Stimulated activated CD4-positive, alpha-beta T cell treated with anti-CD3 and anti-CD28 coated beads, TNF-alpha, amount 100 ng/mL, for 1 hour (primary cell): ENCODE measurements at regions not wholly inside any gene's neighbourhood (a gene's known extent, or its start where the extent isn't known, plus 50 kb on each side); places are given as distances from the start of the nearest gene placed in this dataset.

Experiments
- DNase-seq, 3 donors: peaks; one replicate each; pipeline ENCODE4 v3.0.0-alpha.2; 2020; ENCODE audit warnings: low read depth in 3 of 3, low spot score in 1 of 3

GRCh38 chr6:6886171-6886885 lies 221.4 kb upstream of the RREB1 start:
- no peak for DNase-seq

GRCh38 chr6:6886886-6887285 lies 220.9 kb upstream of the RREB1 start:
- DNase-seq: no peak

DNA sequence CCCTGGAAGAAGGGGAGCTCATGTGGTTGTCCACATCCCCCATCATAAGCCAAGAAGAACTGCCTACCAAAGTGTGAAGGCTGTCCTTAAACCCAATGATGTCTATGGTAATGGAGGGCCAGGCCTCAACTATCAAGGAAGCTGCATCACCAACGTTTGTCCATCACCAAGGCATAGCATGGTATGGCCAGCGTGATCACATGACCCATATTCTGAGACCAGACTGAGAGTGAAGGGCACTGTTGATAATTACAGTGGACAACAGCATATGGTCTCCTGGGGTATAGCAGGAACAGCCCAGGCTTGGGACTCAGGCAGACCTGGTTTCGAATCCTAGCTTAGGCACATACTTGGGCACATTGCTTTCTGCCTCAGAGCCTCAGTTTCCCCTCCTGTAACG lies 218.2 kb upstream of the RREB1 start:
- no peak for DNase-seq

DNA sequence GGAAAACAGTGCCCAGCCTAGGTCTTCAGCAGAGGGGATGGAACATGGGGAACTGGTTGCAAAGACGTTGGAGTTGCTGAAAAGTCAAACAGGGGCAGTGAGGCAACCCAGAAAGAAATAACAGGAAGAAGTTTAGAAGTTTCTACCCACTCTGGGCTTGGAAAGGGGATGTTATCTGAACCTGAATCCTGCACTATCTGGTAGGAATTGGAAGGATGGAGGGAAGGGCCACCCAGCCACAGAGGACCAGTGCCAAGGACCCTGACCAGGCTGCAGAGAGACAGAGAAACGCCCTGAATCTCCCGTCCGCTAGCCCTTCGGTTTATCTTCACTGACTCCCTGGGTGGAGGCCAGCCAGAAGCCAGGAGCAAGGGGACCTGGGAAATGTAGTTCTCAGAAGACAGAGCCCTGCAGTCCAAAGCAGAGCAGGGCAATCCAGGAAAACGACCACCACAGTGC lies 217.3 kb upstream of the RREB1 start:
- DNase-seq: no peak

DNA sequence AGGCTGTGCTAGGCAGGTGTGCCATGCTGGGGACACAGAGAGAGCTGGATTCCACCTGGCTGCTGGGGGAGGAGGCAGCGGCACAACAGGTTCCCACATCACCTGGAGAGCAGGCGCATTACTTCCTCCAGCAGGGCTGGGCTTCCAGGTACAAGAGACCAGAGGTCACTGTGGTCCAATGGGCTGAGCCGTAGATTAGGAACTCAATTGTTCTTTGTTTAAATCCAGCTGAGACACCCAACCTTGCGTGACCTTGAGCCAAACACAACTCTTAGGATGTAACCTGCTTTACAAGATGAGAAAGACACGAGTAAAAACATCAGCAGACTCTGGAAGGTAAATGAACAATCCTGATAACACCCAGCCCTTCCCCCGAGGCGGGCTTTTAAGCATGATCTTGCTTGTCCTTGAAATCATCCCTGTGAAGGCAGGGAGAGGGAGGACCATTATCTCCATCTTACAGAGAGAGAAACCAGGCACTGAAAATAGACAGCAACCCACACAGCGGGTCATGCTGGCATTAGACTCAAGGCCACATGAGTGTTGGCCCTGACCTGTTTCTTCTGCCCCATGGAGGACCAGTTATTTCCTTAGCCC lies 216.5 kb upstream of the RREB1 start:
- no peak for DNase-seq

DNA sequence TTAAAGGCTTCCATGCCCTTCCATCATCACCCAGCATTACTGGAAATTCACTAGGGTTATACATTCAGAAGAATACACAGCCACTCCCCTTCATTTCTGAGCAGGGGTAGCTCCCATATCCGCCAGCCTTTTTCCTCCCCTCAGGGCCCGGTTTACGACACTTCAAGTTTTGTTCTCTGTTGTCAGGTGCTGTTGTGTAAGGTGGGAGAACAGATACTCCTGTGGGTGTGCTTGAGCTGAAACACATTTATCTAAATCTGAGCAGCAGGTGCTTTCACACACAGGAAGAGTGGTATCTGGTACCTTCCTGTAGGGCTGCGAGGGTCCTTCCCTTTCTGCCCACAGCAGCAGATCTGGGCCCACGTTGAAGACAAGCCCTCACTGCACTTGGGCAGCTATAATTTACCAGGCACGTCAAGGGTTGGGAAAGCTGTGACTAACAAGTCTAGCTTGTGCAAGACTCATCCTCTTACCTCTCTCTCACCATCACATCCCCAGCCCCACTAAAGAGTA lies 215.8 kb upstream of the RREB1 start:
- no peak for DNase-seq

DNA sequence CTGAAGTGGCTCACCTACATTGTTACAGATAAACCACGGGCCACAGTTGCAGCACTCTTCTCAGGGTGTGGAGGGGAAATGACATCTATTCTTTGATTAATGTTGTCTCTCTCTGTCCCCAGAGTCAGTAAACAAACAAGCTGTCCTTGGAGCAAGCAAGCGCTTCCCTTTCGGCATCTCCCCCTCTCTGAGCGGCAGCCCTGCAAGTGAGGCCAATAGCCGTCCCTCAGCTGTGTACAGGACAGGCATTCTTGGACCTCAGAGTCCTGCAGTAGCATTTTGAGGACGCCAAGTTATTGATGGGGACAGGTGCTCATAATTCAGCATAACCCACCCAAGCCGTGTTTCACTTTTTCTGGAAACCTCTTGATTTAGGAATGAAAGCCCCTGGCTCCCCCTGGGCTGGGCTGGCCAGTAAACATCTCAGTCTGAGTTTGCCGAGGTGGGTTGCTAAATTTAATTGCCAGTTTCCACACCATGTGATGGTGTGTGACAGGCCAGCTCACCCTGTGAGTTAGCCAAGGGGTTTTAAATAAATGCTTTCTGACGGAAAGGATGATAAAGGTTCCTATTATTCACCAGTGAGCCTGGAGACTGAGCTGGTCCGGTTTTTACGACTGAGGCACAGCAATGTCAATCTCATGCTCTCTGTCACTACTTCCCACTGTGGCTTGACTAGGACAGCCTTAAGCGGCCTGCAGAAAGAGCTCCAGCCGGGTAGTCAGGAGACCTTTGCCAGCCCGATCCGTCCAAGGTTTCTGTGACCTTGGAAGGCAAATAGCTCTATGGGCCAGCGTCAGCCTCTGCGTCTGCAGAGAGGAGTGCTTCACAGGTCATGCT lies 214.8 kb upstream of the RREB1 start:
- no peak for DNase-seq

GRCh38 chr6:6893701-6894100 lies 214.1 kb upstream of the RREB1 start:
- DNase-seq: no peak

DNA sequence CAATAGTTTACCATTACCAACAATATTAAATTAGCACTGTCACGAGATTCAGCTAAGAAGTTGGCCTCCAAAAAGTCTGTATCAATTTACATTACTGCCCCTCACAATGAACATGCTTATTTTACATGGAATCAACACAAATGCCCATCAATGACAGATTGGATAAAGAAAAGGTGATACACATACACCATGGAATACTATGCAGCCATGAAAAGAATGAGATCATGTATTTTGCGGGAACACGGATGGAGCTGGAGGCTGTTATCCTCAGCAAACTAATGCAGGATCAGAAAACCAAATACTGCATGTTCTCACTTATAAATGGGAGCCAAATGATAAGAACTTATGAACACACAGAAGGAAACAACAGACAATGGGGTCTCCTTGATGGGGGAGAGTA lies 211.8 kb upstream of the RREB1 start:
- no peak for DNase-seq

- no peak for DNase-seq
Observed at GRCh38 chr6:6897140-6897539, 210.6 kb upstream of the RREB1 start.

DNA sequence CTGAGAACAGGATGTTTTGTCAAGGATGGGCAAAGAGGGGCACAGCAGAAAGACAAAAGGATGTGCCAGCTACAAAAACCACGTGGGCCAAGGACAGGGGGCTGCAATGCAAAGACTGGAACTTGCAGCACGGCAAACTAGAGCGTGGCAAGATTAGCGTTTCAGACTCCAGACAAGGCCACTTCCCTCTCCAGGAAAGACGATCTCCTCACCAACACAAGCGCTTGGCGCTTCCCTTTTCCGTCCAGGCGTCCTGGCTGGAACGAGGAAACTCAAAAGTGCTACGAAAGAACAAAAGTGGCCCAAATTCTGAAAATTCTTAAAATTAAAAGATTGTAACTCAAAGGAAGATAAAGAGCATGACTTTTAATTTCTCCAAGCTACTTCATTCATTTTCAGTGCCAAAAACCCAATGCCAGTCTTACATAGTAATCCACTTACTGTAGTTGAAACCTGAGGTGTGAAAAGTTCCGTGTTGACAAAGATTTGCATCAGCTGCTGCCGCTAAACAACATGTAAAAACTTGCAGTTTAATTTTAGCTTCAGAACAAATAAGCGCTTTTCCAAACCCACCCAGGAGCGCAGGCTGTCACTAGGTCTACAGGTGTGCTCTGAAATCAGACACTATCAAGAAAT lies 207.1 kb upstream of the RREB1 start:
- DNase-seq: no peak

DNA sequence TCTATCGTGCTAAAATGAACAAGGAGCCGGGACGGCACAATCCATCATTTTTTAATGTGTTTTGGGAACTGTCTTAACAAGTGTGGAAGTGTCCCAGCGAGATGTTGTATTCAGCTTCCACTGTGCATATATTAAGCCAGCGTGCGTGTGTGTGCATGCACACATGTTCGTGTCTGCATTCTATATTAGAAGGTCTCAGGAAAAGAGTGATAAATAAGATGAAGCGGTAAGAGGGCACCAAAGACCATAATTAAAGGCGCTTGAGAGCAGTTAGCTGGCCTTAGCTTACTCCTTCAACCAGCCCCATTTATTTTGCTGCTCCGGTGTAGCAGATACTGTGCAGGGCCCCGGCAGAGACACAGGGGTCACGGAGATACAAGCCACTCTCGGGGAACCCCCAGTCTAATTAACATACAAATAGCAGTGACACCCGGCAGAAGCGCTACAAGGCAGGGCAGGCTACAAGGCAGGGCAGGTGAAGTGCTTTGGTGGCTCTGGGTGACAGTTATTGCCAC lies 206.5 kb upstream of the RREB1 start:
- DNase-seq: no peak

- no peak for DNase-seq
Observed at GRCh38 chr6:6901945-6902344, 205.8 kb upstream of the RREB1 start.

DNA sequence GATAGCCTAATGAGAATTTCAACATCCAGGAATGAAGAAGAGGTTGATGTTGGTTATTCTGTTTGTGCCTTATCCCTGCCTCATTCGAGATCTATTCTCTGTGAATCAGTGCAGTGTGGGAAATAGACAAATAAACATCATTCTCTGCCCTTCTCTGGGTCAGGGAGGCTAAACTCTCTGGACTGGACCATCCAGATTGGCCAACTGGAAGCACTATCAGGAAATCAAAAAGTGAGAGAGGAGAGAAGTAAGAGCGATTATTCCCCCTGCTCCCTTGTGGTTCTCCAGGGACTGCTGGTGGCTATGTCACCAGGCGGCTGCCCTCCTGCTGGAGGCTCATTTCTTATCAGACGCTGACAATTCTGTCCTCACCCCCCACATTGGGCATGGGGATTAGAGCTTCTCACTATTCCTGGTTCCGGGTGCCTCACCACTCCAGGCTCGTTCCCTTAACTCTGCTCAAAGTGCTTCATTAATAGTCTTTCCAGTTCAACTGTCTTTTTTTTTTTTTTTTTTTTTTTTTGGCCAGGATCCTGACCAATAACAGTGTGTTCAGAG lies 201.7 kb upstream of the RREB1 start:
- DNase-seq: no peak

DNA sequence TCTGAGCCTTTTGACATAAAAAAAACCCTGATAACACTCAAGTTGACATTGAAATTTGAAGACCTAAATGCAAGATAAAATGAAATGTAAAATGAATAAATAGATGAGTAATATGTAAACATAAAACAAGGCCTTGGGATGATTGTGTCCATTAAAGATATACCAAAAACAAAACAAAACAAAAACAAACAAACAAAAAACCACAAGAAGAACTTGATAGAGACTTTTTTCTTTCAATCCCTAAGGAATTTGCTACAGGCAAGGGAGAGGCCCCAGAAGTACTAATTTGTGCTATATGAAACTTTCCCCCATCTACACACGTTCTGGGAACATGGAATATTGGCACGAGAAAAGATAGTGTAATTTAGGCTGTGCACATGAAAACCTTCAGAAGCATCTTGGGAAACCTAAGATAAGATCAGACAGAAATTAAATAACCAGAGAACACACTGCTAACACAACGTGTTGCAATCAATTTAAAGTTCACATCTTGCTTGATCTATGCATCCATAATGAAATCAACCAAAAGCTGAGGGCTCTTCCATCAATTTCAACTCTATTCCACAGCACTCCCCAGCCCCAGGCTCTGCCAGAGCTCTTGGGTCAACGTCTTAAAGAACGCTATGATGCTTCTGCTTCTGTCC lies 201.1 kb upstream of the RREB1 start:
- DNase-seq: no peak

DNA sequence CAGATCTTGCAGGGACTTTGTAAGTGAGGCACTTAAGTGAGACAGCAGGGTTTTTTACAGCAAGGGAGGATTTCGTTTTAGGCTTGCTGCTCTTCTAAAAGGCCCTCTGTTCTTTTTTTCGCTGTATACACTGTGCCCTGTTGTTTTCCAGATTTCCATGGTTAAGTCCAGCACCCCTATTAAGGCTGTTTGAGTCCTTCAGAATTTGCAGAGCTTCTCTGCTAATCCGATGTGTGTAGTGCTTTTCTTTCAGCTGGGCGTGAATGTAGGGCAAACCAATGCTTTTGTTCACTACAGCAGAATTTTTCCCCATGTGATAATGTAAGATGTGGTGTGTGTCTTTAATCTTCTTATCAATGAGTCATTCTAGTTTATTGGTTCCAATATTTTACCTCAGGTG lies 200.5 kb upstream of the RREB1 start:
- no peak for DNase-seq

DNA sequence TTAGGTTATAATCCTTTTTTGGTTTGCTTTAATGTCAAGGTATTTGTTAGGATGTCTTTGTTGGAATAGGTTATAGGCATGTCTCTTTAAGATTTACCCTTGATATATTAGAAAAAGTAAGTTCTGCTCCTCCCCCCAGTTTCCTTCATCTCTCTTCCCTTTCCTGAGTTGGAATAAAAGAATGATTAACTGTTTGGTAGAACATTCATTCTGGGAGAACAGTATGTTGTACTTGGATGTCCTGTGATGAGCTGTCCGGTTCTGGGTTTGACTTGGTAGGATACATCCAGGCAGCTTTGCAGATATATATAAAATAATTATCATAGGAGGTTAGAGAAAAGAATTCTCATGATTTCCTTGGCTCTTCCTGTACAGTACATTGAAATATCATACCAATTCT lies 199.6 kb upstream of the RREB1 start:
- DNase-seq: no peak

DNA sequence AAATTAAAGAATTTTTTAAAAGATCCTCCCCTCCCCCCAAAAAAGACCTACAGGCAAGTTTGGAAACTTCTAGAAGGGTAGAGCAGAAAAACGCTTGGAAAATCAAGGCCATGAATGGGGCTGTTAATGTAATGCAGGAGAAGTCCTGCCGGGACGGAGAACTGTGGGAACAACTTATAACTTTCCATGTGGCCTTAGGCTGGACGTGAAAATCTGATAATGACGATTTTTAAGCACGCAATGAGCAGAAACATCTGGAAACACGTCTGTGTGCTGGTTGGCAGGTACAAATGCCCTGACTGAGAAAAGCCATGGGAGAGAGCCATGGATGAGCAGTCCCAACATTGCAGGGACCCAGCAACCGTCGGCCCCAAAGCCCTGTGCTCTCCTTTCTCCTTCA lies 198.7 kb upstream of the RREB1 start:
- DNase-seq: no peak

GRCh38 chr6:6910734-6911295 lies 196.9 kb upstream of the RREB1 start:
- DNase-seq: no peak

GRCh38 chr6:6911391-6911790 lies 196.4 kb upstream of the RREB1 start:
- DNase-seq: no peak
